T-helper 2 cell (primary cell): ENCODE measurements at regions not wholly inside any gene's neighbourhood (a gene's known extent, or its start where the extent isn't known, plus 50 kb on each side); places are given as distances from the start of the nearest gene placed in this dataset.
A peak's percentile ranks its signal among the peaks of the same experiment; 100 is the strongest.
"Not testable (repeated sequence)": the region's sequence is repeated elsewhere in the genome, so short reads cannot be mapped to it uniquely, and the experiment has no call there.

Source experiments
- DNase-seq, 5 experiments: peaks; one replicate each; pipeline versions ENCODE4 v3.0.0 to v3.0.0-alpha.2; 2012 to 2022

GRCh38 chr2:109692013-109692743, 78.0 kb downstream of the SOWAHC start:
- DNase-seq: peak in 1 of 5 experiments; percentile 24

DNA sequence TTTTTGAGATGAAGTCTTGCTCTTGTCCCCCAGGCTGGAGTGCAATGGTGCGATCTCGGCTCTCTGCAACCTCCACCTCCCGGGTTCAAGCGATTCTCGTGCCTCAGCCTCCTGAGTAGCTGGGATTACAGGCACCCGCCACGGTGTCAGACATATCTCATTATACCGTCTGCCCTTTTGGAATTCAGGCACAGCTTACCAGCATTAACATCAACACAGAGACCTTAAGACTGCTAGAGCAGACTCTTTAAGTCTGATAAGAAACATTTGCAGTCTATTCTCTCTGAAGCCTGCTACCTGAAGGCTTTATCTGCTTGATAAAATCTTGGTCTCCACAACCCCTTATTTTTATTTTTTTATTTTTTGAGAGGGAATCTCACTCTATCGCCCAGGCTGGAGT, 78.7 kb downstream of the SOWAHC start:
- DNase-seq: not testable (repeated sequence)

DNA sequence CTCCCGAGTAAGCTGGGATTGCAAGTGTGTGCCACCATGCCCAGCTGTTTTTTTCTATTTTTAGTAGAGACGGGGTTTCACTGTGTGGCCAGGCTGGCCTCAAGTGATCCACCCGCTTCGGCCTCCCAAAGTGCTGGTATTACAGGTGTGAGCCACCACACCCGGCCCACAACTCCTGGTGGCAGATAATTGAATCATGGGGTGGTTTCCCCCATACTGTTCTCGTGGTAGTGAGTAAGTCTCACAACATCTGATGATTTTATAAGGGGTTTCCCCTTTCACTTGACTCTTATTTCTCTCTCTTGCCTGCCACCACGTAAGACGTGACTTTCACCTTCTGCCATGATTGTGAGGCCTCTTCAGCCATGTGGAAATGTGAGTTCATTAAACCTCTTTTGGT, 79.1 kb downstream of the SOWAHC start:
- peak in 1 of 5 experiments; percentile 22 for DNase-seq

- DNase-seq: no peak
Measured at GRCh38 chr2:109694190-109694589, 80.0 kb downstream of the SOWAHC start.

- no peak for DNase-seq
Measured at GRCh38 chr2:109695290-109695689, 81.1 kb downstream of the SOWAHC start.

DNA sequence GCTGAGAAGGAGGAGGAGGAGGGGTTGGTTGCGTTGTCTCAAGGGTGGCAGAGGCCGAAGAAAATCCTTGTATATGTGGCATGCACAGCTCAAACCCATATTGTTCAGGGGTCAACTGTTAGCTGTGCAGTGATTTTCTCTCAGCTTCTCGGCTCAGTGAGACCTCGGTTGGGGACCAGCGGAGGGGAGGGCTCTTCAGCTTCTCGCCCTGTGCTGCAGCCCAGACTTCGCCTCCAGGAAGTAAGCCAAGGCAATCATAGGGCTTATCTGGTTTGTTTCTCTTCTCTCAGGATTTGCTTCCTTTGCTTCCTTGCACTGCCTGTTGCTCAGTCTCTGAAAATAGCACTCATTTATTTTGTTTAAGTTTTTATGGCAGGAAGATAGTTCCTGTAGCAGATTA, 85.5 kb downstream of the SOWAHC start:
- no peak for DNase-seq

DNA sequence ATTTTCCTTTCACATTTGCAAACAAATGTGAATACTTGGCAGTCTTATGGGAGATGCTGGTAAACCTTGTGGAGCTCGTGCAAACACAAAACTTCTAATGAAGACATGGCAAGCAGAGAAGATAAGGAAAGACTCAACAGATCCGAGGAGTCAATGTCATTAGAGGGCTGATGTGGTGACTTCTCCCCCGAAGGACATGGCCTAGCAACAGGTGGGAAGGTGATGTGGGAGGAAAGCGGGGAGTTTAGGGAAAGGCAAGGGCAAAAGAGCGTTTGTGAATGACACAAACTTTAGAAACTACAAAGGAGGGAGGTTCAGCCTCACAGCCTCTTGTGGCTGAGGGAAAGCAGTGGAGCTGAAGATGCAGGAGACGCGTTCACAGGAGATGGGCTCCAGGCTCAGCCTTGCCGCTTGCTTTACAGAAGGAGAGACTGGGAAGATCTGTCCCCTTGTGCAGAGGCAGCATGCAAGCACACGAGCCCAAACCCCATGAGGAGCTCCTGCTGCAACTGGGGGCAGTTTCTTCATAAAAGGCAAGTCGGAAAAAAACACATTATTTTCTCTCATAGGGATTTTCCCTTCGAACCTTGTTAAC, 86.6 kb downstream of the SOWAHC start:
- DNase-seq: no peak

GRCh38 chr2:109701362-109701761, 87.2 kb downstream of the SOWAHC start:
- no peak for DNase-seq

DNA sequence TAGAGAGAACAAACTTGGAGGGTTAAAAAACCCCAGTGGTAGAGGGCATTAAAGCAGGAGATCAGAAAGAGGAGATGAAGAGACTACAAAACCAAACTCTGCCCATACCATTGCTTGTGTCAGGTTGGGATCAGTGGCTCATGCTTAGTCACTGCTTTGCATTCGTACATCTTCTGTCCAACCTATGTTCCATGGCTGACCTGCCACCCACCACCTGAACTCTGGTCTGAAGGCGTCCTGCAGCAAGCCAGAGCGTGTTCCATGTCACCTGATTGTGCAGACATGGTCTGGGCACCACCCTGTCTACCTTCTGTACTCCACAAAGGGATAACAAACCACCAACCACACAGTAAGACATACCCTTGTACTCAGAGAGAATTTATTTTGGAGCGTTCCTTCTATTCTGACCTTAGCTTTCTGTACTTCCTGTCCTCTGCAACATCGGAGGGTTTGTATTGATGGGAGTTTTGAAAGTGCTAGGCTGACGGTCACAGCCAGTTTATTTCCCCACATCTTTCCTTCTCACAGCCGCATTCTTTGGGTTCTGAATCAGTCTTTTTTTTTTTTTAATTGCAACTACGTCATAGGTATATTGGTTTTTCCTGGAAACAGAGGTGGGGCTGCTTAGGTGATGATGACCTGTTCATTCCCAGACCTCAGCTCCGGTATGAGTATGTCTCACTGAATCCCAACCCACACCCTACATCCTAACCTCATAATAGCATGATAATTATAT, 88.3 kb downstream of the SOWAHC start:
- peak in 1 of 5 experiments; percentile 58 for DNase-seq

- DNase-seq: no peak
Measured at GRCh38 chr2:109703077-109703476, 88.9 kb downstream of the SOWAHC start.

DNA sequence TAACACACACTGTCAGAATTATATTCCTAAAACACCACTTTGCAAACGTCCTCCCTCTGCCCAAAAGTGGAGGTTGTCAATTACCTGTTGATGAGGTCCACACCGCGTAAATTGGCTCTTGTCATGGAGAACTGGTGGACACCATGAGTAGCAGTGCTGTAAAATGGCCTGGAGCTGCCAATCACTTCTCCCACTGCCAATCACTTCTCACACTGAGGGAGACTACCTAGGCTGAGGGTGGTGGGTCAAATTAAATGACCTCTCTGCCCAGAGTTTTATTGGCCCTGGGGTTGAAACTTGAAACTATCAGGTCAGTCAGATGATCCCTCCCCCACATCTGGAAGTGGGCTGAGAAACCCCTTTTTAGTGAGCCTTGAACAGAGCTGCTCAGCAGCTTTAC, 89.6 kb downstream of the SOWAHC start:
- no peak for DNase-seq

DNA sequence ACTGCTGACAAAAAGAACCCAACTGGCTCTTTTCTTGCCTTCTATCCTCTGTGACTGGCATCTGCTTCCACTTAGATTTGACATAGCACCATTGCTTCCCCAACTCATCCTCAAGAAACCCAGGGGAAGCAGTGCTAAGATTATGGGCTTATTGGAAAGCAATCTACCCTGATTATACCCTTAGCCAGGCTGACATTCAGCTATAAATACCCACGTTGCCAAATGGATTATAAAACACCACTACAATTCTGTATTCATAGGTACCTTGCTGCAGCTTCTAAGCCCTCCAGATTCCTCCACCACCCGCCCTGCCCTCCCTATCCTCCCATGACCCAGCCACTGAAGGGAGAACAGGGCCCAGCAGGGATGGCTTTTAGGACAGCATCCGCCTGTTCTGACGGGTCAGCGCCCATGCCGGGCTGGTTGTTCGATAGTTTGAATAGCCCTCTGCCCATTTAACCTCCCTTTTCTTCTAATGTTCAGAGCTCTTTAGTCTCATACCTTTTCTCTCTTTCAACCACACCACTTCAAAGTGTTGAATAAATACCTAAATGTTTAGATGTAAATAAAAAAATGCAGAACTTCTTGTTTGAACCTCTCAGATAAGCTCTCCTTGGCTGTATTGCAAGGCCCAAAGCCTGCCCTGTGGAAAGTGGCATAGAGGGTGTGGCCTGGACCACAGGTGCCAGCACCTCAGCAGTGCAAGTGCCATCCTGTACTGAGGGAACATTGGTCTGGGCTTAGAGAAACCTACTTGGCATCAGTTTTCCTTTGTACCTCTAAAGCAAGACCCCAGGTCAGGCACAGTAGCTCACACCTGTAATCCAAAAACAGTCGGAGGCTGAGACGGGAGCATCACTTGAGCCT, 86.6 kb upstream of the RGPD5 start:
- no peak for DNase-seq

GRCh38 chr2:109710505-109711229, 83.4 kb upstream of the RGPD5 start:
- DNase-seq: no peak

DNA sequence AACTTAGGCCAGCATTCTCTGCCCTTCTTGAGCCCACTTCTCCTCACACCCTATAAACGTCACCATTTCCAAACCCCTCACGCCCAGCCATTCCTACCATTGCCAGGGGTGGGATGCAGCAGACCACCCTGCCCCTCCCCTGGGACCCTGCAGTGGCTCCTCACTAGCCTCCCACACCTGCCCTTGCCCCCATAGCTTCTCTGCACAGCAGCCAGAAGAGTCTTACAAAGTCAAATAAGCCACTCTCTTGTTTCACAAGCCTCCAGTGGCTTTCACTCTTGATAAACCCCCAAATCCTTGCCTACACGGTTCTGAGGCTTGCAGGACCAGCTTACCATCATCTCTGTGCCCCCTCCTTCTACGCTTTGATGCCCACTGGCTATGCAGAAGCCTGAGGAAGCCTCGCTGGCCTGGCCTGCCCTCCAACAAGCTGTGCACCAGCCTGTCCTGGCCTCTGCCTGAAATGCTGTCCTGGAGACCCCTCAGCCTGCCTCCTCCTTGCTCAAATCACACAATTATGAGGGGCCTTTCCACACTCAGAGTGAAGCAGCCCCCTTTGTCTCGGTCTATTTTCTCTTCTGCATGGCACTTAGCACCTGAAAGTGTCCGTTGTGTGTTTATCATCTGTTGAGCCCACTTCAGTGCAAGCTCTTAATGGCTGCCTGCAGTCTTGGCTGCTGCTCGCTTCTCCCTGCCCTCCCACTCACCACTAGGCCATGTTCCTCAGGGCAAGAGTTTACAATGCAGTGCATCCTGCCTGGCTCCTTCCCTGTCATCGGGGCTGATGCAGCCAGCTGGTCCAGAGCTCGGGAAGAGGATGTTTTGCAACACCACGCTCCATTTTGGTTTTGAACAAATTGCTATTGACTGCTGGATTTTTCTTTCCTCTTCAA, 82.6 kb upstream of the RGPD5 start:
- DNase-seq: no peak

- no peak for DNase-seq
Measured at GRCh38 chr2:109712123-109712449, 82.0 kb upstream of the RGPD5 start.

- no peak for DNase-seq
Measured at GRCh38 chr2:109712746-109713145, 81.4 kb upstream of the RGPD5 start.

- no peak for DNase-seq
Measured at GRCh38 chr2:109715313-109715805, 78.7 kb upstream of the RGPD5 start.

GRCh38 chr2:109716596-109716995, 77.5 kb upstream of the RGPD5 start:
- not testable (repeated sequence) for DNase-seq

GRCh38 chr2:109718139-109718538, 76.0 kb upstream of the RGPD5 start:
- no peak for DNase-seq

DNA sequence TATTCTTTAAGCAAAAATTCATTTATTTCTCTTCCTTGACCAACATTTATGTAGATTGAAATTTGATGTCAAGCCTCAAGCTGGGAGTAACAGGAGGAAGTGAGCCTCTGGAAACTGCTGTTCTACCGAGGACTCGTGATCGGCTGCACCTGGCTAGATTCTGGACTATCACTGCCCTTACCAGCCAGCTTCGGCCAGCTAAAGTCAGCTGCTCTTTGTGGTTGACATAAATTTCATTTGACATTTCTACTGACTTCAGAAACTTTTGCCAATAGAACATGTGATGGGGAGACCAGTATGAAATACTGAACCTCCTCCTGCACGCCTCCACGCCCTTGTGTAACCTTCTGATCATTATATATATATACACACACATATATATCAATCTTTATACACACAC, 74.2 kb upstream of the RGPD5 start:
- no peak for DNase-seq
